GM23338 (cell line): ENCODE measurements at regions not wholly inside any gene's neighbourhood (a gene's known extent, or its start where the extent isn't known, plus 50 kb on each side); places are given as distances from the start of the nearest gene placed in this dataset.

ENCODE experiments used
- CREB1 ChIP-seq: fragments of 250-450 bp; sonication (Bioruptor Pico); IDR thresholded peaks from 2 replicates; pipeline ENCODE4 v1.5.0; 2020; ENCODE audit warnings: low read depth, mild to moderate bottlenecking, moderate library complexity
- EZH2 ChIP-seq: fragments of 200-600 bp; sonication (generic); IDR thresholded peaks from one replicate; pipeline ENCODE4 v1.8.0; 2017; ENCODE audit warnings: antibody characterized with exemption, mild to moderate bottlenecking, low read depth; ENCODE audit not compliant: unreplicated experiment
- EZH2phosphoT487 ChIP-seq: fragments of 200-600 bp; sonication (generic); IDR thresholded peaks from one replicate; pipeline ENCODE4 v1.8.1; 2018; ENCODE audit warnings: antibody characterized with exemption; ENCODE audit not compliant: unreplicated experiment
- JUNB ChIP-seq: IDR thresholded peaks from one replicate; pipeline ENCODE4 v1.6.1; 2016; ENCODE audit warnings: antibody characterized with exemption; ENCODE audit not compliant: unreplicated experiment
- POLR2AphosphoS5 ChIP-seq: IDR thresholded peaks from 2 replicates; pipeline ENCODE4 v1.6.1; 2016; ENCODE audit warnings: antibody characterized with exemption, low read depth
- STAT1 ChIP-seq: IDR thresholded peaks from one replicate; pipeline ENCODE4 v1.6.1; 2016; ENCODE audit warnings: antibody characterized with exemption; ENCODE audit not compliant: unreplicated experiment
- ZNF114 ChIP-seq: fragments of 250-450 bp; sonication (Bioruptor Pico); IDR thresholded peaks from 2 replicates; pipeline ENCODE4 v1.5.0; 2020; ENCODE audit warnings: mild to moderate bottlenecking, moderate library complexity
- TF ChIP-seq, protein P1 (sequence below), 2 experiments: fragments of 200-600 bp in 1 of 2; sonication (generic) in 1 of 2; conservative IDR thresholded peaks; 2 replicates each; pipeline versions ENCODE4 v1.5.1 to v1.6.1; 2016 to 2017; ENCODE audit warnings: antibody characterized with exemption in 2 of 2, low read depth in 2 of 2, mild to moderate bottlenecking in 2 of 2, moderate library complexity in 1 of 2
- TF ChIP-seq, protein P2 (sequence below): IDR thresholded peaks from one replicate; pipeline ENCODE4 v1.6.1; 2018; ENCODE audit warnings: antibody characterized with exemption; ENCODE audit not compliant: unreplicated experiment

DNA sequence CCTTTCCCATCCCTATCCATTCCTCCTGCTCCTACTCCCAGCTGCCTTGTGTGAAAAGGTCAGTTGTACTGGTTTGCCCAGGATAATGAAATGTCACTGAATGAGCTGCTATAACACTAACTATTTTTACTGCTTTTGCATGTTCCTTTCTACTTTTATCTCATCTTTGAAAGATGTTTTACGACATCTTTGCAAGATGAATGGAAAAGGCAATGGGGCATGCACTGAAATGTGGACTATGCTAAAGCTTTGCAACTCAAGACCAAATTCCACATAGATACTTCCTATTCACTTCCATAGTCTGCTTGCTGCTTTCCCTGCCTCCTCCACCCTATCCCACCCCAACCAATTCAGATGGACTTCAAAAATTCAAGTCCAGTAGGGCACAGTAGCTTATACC, 111.3 kb downstream of the SETD4 start:
- no peak for TF ChIP-seq POLR2AphosphoS5
- TF ChIP-seq EZH2phosphoT487 = no peak
- no peak for TF ChIP-seq CREB1 (CRISPR knock-in tag)
- TF ChIP-seq, protein P1, sequence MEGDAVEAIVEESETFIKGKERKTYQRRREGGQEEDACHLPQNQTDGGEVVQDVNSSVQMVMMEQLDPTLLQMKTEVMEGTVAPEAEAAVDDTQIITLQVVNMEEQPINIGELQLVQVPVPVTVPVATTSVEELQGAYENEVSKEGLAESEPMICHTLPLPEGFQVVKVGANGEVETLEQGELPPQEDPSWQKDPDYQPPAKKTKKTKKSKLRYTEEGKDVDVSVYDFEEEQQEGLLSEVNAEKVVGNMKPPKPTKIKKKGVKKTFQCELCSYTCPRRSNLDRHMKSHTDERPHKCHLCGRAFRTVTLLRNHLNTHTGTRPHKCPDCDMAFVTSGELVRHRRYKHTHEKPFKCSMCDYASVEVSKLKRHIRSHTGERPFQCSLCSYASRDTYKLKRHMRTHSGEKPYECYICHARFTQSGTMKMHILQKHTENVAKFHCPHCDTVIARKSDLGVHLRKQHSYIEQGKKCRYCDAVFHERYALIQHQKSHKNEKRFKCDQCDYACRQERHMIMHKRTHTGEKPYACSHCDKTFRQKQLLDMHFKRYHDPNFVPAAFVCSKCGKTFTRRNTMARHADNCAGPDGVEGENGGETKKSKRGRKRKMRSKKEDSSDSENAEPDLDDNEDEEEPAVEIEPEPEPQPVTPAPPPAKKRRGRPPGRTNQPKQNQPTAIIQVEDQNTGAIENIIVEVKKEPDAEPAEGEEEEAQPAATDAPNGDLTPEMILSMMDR (conservative IDR thresholded peaks at IDR 0.05; ENCODE audit: low read depth in 2 of 2) = no peak
- no peak for TF ChIP-seq EZH2
- TF ChIP-seq, protein P2, sequence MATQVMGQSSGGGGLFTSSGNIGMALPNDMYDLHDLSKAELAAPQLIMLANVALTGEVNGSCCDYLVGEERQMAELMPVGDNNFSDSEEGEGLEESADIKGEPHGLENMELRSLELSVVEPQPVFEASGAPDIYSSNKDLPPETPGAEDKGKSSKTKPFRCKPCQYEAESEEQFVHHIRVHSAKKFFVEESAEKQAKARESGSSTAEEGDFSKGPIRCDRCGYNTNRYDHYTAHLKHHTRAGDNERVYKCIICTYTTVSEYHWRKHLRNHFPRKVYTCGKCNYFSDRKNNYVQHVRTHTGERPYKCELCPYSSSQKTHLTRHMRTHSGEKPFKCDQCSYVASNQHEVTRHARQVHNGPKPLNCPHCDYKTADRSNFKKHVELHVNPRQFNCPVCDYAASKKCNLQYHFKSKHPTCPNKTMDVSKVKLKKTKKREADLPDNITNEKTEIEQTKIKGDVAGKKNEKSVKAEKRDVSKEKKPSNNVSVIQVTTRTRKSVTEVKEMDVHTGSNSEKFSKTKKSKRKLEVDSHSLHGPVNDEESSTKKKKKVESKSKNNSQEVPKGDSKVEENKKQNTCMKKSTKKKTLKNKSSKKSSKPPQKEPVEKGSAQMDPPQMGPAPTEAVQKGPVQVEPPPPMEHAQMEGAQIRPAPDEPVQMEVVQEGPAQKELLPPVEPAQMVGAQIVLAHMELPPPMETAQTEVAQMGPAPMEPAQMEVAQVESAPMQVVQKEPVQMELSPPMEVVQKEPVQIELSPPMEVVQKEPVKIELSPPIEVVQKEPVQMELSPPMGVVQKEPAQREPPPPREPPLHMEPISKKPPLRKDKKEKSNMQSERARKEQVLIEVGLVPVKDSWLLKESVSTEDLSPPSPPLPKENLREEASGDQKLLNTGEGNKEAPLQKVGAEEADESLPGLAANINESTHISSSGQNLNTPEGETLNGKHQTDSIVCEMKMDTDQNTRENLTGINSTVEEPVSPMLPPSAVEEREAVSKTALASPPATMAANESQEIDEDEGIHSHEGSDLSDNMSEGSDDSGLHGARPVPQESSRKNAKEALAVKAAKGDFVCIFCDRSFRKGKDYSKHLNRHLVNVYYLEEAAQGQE = no peak
- TF ChIP-seq JUNB = no peak
- TF ChIP-seq STAT1 = no peak
- no peak for TF ChIP-seq ZNF114 (CRISPR knock-in tag)
